ENCODE measurements at regions not wholly inside any gene's neighbourhood (a gene's known extent, or its start where the extent isn't known, plus 50 kb on each side); places are given as distances from the start of the nearest gene placed in this dataset.

- Histone ChIP-seq H3K36me3 (ENCODE audit: insufficient read depth, low read length) (no peaks in the 10 kb centered on the region), H2AFZ (ENCODE audit: low read length, unreplicated experiment) (no peak overlapping the region), H3K4me3 (ENCODE audit: low read depth, low read length) (no peak overlapping the region), H3K27ac (ENCODE audit: low read depth, low read length) (no peak overlapping the region), H3K27me3 (ENCODE audit: insufficient read depth, low read length) (no peaks in the 10 kb centered on the region), H3K79me2 (ENCODE audit: control insufficient read depth, insufficient read depth, low read length, unreplicated experiment) (no peaks in the 10 kb centered on the region), H3K4me1 (ENCODE audit: control insufficient read depth, insufficient read depth, low read length, unreplicated experiment) (no peaks in the 10 kb centered on the region)
These were observed 798.7 kb downstream of the IPMK start for GRCh38 chr10:57468894-57469432.

- H3K79me2 ChIP-seq (ENCODE audit: control insufficient read depth, insufficient read depth, low read length, unreplicated experiment) = no peaks in the 10 kb centered on the region
- no peak overlapping the region for H3K27ac ChIP-seq (ENCODE audit: low read depth, low read length)
- no peaks in the 10 kb centered on the region for H3K36me3 ChIP-seq (ENCODE audit: insufficient read depth, low read length)
- H3K27me3 ChIP-seq (ENCODE audit: insufficient read depth, low read length) = no peaks in the 10 kb centered on the region
- H3K4me3 ChIP-seq (ENCODE audit: low read depth, low read length) = no peak overlapping the region
- H3K4me1 ChIP-seq (ENCODE audit: control insufficient read depth, insufficient read depth, low read length, unreplicated experiment) = no peaks in the 10 kb centered on the region
- H2AFZ ChIP-seq (ENCODE audit: low read length, unreplicated experiment) = no peak overlapping the region
These were observed 802.5 kb downstream of the IPMK start for GRCh38 chr10:57465155-57465554.

- Histone ChIP-seq H2AFZ (ENCODE audit: low read length, unreplicated experiment) (no peak overlapping the region), H3K4me3 (ENCODE audit: low read depth, low read length) (no peak overlapping the region)
These were observed 807.2 kb downstream of the IPMK start for GRCh38 chr10:57460540-57460939.

GRCh38 chr10:57457972-57458512 is 809.7 kb downstream of the IPMK start:
- Histone ChIP-seq H3K36me3 (ENCODE audit: insufficient read depth, low read length) (no peaks in the 10 kb centered on the region), H2AFZ (ENCODE audit: low read length, unreplicated experiment) (no peak overlapping the region), H3K27me3 (ENCODE audit: insufficient read depth, low read length) (no peaks in the 10 kb centered on the region), H3K4me1 (ENCODE audit: control insufficient read depth, insufficient read depth, low read length, unreplicated experiment) (no peaks in the 10 kb centered on the region), H3K79me2 (ENCODE audit: control insufficient read depth, insufficient read depth, low read length, unreplicated experiment) (no peaks in the 10 kb centered on the region), H3K27ac (ENCODE audit: low read depth, low read length) (no peak overlapping the region), H3K4me3 (ENCODE audit: low read depth, low read length) (no peak overlapping the region)

More at GRCh38 chr10:57460540-57460939, 807.2 kb downstream of the IPMK start:
- no peaks in the 10 kb centered on the region for H3K36me3 ChIP-seq (ENCODE audit: insufficient read depth, low read length)
- no peaks in the 10 kb centered on the region for H3K79me2 ChIP-seq (ENCODE audit: control insufficient read depth, insufficient read depth, low read length, unreplicated experiment)
- H3K4me1 ChIP-seq (ENCODE audit: control insufficient read depth, insufficient read depth, low read length, unreplicated experiment) = no peaks in the 10 kb centered on the region
- no peak overlapping the region for H3K27ac ChIP-seq (ENCODE audit: low read depth, low read length)
- H3K27me3 ChIP-seq (ENCODE audit: insufficient read depth, low read length) = no peaks in the 10 kb centered on the region

- no peak overlapping the region for H3K27ac ChIP-seq (ENCODE audit: low read depth, low read length)
- H3K27me3 ChIP-seq (ENCODE audit: insufficient read depth, low read length) = no peaks in the 10 kb centered on the region
- H3K36me3 ChIP-seq (ENCODE audit: insufficient read depth, low read length) = no peaks in the 10 kb centered on the region
- no peak overlapping the region for H2AFZ ChIP-seq (ENCODE audit: low read length, unreplicated experiment)
- H3K4me3 ChIP-seq (ENCODE audit: low read depth, low read length) = no peak overlapping the region
- no peaks in the 10 kb centered on the region for H3K79me2 ChIP-seq (ENCODE audit: control insufficient read depth, insufficient read depth, low read length, unreplicated experiment)
- H3K4me1 ChIP-seq (ENCODE audit: control insufficient read depth, insufficient read depth, low read length, unreplicated experiment) = no peaks in the 10 kb centered on the region
These were observed 837.3 kb downstream of the IPMK start for GRCh38 chr10:57430376-57430775.

- H3K79me2 ChIP-seq (ENCODE audit: control insufficient read depth, insufficient read depth, low read length, unreplicated experiment) = no peaks in the 10 kb centered on the region
- H3K27ac ChIP-seq (ENCODE audit: low read depth, low read length) = no peak overlapping the region
- H3K36me3 ChIP-seq (ENCODE audit: insufficient read depth, low read length) = no peaks in the 10 kb centered on the region
- no peak overlapping the region for H2AFZ ChIP-seq (ENCODE audit: low read length, unreplicated experiment)
- H3K4me3 ChIP-seq (ENCODE audit: low read depth, low read length) = no peak overlapping the region
- H3K4me1 ChIP-seq (ENCODE audit: control insufficient read depth, insufficient read depth, low read length, unreplicated experiment) = no peaks in the 10 kb centered on the region
- no peaks in the 10 kb centered on the region for H3K27me3 ChIP-seq (ENCODE audit: insufficient read depth, low read length)
These were observed 846.8 kb downstream of the IPMK start for GRCh38 chr10:57420881-57421280.

- H3K27ac ChIP-seq (ENCODE audit: low read depth, low read length) = no peak overlapping the region
- no peak overlapping the region for H2AFZ ChIP-seq (ENCODE audit: low read length, unreplicated experiment)
- no peaks in the 10 kb centered on the region for H3K79me2 ChIP-seq (ENCODE audit: control insufficient read depth, insufficient read depth, low read length, unreplicated experiment)
- no peaks in the 10 kb centered on the region for H3K4me1 ChIP-seq (ENCODE audit: control insufficient read depth, insufficient read depth, low read length, unreplicated experiment)
- no peaks in the 10 kb centered on the region for H3K36me3 ChIP-seq (ENCODE audit: insufficient read depth, low read length)
- no peak overlapping the region for H3K4me3 ChIP-seq (ENCODE audit: low read depth, low read length)
- H3K27me3 ChIP-seq (ENCODE audit: insufficient read depth, low read length) = no peaks in the 10 kb centered on the region
These were observed 849.2 kb downstream of the IPMK start for GRCh38 chr10:57418476-57418875.

GRCh38 chr10:57395923-57396322 is 871.8 kb downstream of the IPMK start:
- Histone ChIP-seq H3K4me1 (ENCODE audit: control insufficient read depth, insufficient read depth, low read length, unreplicated experiment) (no peaks in the 10 kb centered on the region), H3K36me3 (ENCODE audit: insufficient read depth, low read length) (no peaks in the 10 kb centered on the region), H3K79me2 (ENCODE audit: control insufficient read depth, insufficient read depth, low read length, unreplicated experiment) (no peaks in the 10 kb centered on the region), H3K27me3 (ENCODE audit: insufficient read depth, low read length) (no peaks in the 10 kb centered on the region), H3K27ac (ENCODE audit: low read depth, low read length) (no peak overlapping the region), H2AFZ (ENCODE audit: low read length, unreplicated experiment) (no peak overlapping the region), H3K4me3 (ENCODE audit: low read depth, low read length) (no peak overlapping the region)

- no peaks in the 10 kb centered on the region for H3K36me3 ChIP-seq (ENCODE audit: insufficient read depth, low read length)
- H2AFZ ChIP-seq (ENCODE audit: low read length, unreplicated experiment) = no peak overlapping the region
- H3K27me3 ChIP-seq (ENCODE audit: insufficient read depth, low read length) = no peaks in the 10 kb centered on the region
- H3K4me1 ChIP-seq (ENCODE audit: control insufficient read depth, insufficient read depth, low read length, unreplicated experiment) = no peaks in the 10 kb centered on the region
- no peak overlapping the region for H3K4me3 ChIP-seq (ENCODE audit: low read depth, low read length)
- no peaks in the 10 kb centered on the region for H3K79me2 ChIP-seq (ENCODE audit: control insufficient read depth, insufficient read depth, low read length, unreplicated experiment)
- H3K27ac ChIP-seq (ENCODE audit: low read depth, low read length) = no peak overlapping the region
These were observed 900.3 kb downstream of the IPMK start for GRCh38 chr10:57367412-57367811.

GRCh38 chr10:57362811-57363210 is 904.9 kb downstream of the IPMK start:
- no peak overlapping the region for H3K4me3 ChIP-seq (ENCODE audit: low read depth, low read length)
- H3K36me3 ChIP-seq (ENCODE audit: insufficient read depth, low read length) = no peaks in the 10 kb centered on the region
- H3K79me2 ChIP-seq (ENCODE audit: control insufficient read depth, insufficient read depth, low read length, unreplicated experiment) = no peaks in the 10 kb centered on the region
- H3K4me1 ChIP-seq (ENCODE audit: control insufficient read depth, insufficient read depth, low read length, unreplicated experiment) = no peaks in the 10 kb centered on the region
- H2AFZ ChIP-seq (ENCODE audit: low read length, unreplicated experiment) = no peak overlapping the region
- no peaks in the 10 kb centered on the region for H3K27me3 ChIP-seq (ENCODE audit: insufficient read depth, low read length)
- H3K27ac ChIP-seq (ENCODE audit: low read depth, low read length) = no peak overlapping the region

- Histone ChIP-seq H3K4me1 (ENCODE audit: control insufficient read depth, insufficient read depth, low read length, unreplicated experiment) (no peaks in the 10 kb centered on the region), H2AFZ (ENCODE audit: low read length, unreplicated experiment) (no peak overlapping the region), H3K27ac (ENCODE audit: low read depth, low read length) (no peak overlapping the region), H3K79me2 (ENCODE audit: control insufficient read depth, insufficient read depth, low read length, unreplicated experiment) (no peaks in the 10 kb centered on the region), H3K36me3 (ENCODE audit: insufficient read depth, low read length) (no peaks in the 10 kb centered on the region), H3K4me3 (ENCODE audit: low read depth, low read length) (no peak overlapping the region), H3K27me3 (ENCODE audit: insufficient read depth, low read length) (no peaks in the 10 kb centered on the region)
These were observed 914.2 kb downstream of the IPMK start for GRCh38 chr10:57353403-57354003.

Data from ACC112 (cell line).